ENCODE measurements at regions not wholly inside any gene's neighbourhood (a gene's known extent, or its start where the extent isn't known, plus 50 kb on each side); places are given as distances from the start of the nearest gene placed in this dataset.

DNA sequence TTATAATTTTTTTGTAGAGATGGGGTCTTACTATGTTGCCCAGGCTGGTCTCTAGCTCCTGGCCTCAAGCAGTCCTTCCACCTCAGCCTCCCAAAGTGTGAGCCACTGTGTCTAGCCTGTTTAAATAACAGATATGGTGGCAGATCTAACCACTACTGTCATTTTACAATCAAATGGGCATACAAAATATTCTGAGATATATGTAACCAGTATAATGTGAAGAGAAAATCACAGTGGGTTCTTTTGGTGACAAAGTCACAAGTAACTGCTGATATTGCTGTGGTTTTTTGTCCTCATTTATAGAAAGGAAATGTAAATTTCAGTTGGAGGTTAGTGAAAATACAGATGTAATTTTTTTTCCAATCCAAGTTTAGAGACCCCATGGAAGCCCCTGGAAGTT is 58.6 kb upstream of the ARHGEF3 start:
- H3K27me3 ChIP-seq (ENCODE audit: insufficient read depth, low read length) = no peaks in the 10 kb centered on the region
- no peak overlapping the region for H2AFZ ChIP-seq (ENCODE audit: low read length)
- H4K20me1 ChIP-seq (ENCODE audit: insufficient read depth, low read length) = no peaks in the 10 kb centered on the region
- H3K9me3 ChIP-seq (ENCODE audit: low read length) = no peaks in the 10 kb centered on the region
- H3K4me2 ChIP-seq (ENCODE audit: low read length) = no peak overlapping the region
- H3F3A ChIP-seq (ENCODE audit: insufficient read depth, low read length) = no peaks in the 10 kb centered on the region
- H3K4me3 ChIP-seq (ENCODE audit: low read depth, low read length, poor library complexity, severe bottlenecking) = no peak overlapping the region
- no peaks in the 10 kb centered on the region for H3K36me3 ChIP-seq (ENCODE audit: insufficient read depth, low read length)
- TF ChIP-seq EZH2 (IDR thresholded peaks at IDR 0.05; ENCODE audit: borderline replicate concordance, low read length) (no peak), CTCF (IDR thresholded peaks at IDR 0.05; ENCODE audit: low read length) (no peak)
- H3K9ac ChIP-seq (ENCODE audit: low read length) = no peak overlapping the region
- H3K9me2 ChIP-seq (ENCODE audit: low read depth, low read length) = no peaks in the 10 kb centered on the region
- H3K27ac ChIP-seq (ENCODE audit: low read depth, low read length, poor library complexity, severe bottlenecking) = no peak overlapping the region
- H3K4me1 ChIP-seq (ENCODE audit: insufficient read depth, low read length, severe bottlenecking) = no peaks in the 10 kb centered on the region
- no peaks in the 10 kb centered on the region for H3K79me2 ChIP-seq (ENCODE audit: insufficient read depth, low read length)

DNA sequence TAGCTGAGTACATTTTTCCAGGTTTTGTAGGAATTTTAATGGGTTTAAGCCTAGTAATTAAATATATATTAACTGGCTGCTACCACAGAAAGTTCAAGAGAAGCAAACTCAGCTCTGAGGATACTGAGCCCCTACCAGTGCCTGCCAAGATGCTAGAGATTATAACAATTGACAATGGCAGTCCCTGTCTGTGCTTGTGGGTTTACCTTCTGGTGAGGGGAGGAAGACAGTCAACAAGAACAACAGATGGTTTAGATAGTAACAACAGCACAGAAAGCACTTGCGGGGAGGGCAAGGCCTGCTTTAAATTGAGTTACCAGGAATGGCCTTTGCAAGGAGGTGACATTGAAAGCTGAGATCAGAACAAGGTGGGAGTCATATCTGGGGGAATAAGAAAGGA is 56.6 kb upstream of the ARHGEF3 start:
- Histone ChIP-seq H3K9me2 (ENCODE audit: low read depth, low read length) (no peaks in the 10 kb centered on the region), H3K4me1 (ENCODE audit: insufficient read depth, low read length, severe bottlenecking) (no peaks in the 10 kb centered on the region), H3K9me3 (ENCODE audit: low read length) (no peaks in the 10 kb centered on the region), H3K9ac (ENCODE audit: low read length) (no peak overlapping the region), H3K27me3 (ENCODE audit: insufficient read depth, low read length) (no peaks in the 10 kb centered on the region), H3K36me3 (ENCODE audit: insufficient read depth, low read length) (no peaks in the 10 kb centered on the region), H3F3A (ENCODE audit: insufficient read depth, low read length) (no peaks in the 10 kb centered on the region), H3K79me2 (ENCODE audit: insufficient read depth, low read length) (no peaks in the 10 kb centered on the region), H3K4me2 (ENCODE audit: low read length) (no peak overlapping the region), H2AFZ (ENCODE audit: low read length) (no peak overlapping the region), H3K4me3 (ENCODE audit: low read depth, low read length, poor library complexity, severe bottlenecking) (no peak overlapping the region), H3K27ac (ENCODE audit: low read depth, low read length, poor library complexity, severe bottlenecking) (no peak overlapping the region), H4K20me1 (ENCODE audit: insufficient read depth, low read length) (no peaks in the 10 kb centered on the region)
- TF ChIP-seq EZH2 (IDR thresholded peaks at IDR 0.05; ENCODE audit: borderline replicate concordance, low read length) = no peak
- no peak for TF ChIP-seq CTCF (IDR thresholded peaks at IDR 0.05; ENCODE audit: low read length)

DNA sequence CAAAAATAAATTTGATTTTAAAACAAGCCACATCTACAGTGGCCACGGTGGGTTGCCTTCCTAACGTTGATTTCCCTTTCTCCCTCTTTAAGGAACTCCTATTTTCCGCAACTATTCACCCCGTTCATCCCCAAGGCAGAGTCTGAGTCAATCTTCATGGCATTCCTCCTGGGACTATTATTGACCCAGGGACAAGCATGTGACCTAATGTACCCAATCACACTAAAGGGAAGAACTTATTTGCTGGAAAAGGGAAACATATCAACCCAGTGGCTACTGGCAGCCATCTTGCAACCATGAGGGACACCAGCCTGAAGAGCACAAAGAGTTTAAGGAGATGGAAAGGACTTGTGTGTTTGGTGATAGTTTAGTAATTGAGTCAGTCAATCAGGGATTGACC is 55.4 kb upstream of the ARHGEF3 start:
- Histone ChIP-seq H3K27me3 (ENCODE audit: insufficient read depth, low read length) (no peaks in the 10 kb centered on the region), H3F3A (ENCODE audit: insufficient read depth, low read length) (no peaks in the 10 kb centered on the region), H2AFZ (ENCODE audit: low read length) (no peak overlapping the region), H3K9me3 (ENCODE audit: low read length) (no peaks in the 10 kb centered on the region), H3K27ac (ENCODE audit: low read depth, low read length, poor library complexity, severe bottlenecking) (no peak overlapping the region), H3K4me1 (ENCODE audit: insufficient read depth, low read length, severe bottlenecking) (no peaks in the 10 kb centered on the region), H3K79me2 (ENCODE audit: insufficient read depth, low read length) (no peaks in the 10 kb centered on the region), H4K20me1 (ENCODE audit: insufficient read depth, low read length) (no peaks in the 10 kb centered on the region), H3K9ac (ENCODE audit: low read length) (no peak overlapping the region), H3K36me3 (ENCODE audit: insufficient read depth, low read length) (no peaks in the 10 kb centered on the region), H3K4me3 (ENCODE audit: low read depth, low read length, poor library complexity, severe bottlenecking) (no peak overlapping the region), H3K4me2 (ENCODE audit: low read length) (no peak overlapping the region), H3K9me2 (ENCODE audit: low read depth, low read length) (no peaks in the 10 kb centered on the region)
- TF ChIP-seq CTCF (IDR thresholded peaks at IDR 0.05; ENCODE audit: low read length) = no peak
- TF ChIP-seq EZH2 (IDR thresholded peaks at IDR 0.05; ENCODE audit: borderline replicate concordance, low read length) = no peak
